Neuronal stem cell (in vitro differentiated cells): ENCODE measurements at regions not wholly inside any gene's neighbourhood (a gene's known extent, or its start where the extent isn't known, plus 50 kb on each side); places are given as distances from the start of the nearest gene placed in this dataset.

Experiments
- DNase-seq: peaks from one replicate; pipeline ENCODE4 v3.0.0-alpha.2; 2013; ENCODE audit warnings: low spot score
- H2AFZ ChIP-seq: one replicate; pipeline ENCODE4 v1.6.1; 2013; ENCODE audit warnings: mild to moderate bottlenecking, low read length, inconsistent platforms
- H2AK5ac ChIP-seq: 2 replicates; pipeline ENCODE4 v1.6.1; 2013; ENCODE audit warnings: low read depth, mild to moderate bottlenecking, inconsistent platforms, low read length, moderate library complexity, mixed read lengths
- H2BK120ac ChIP-seq: 2 replicates; pipeline ENCODE4 v1.6.1; 2013; ENCODE audit warnings: low read depth, mild to moderate bottlenecking, inconsistent platforms, low read length, moderate library complexity, mixed read lengths
- H2BK12ac ChIP-seq: one replicate; pipeline ENCODE4 v1.6.1; 2013; ENCODE audit warnings: low read length, inconsistent platforms
- H2BK15ac ChIP-seq: 2 replicates; pipeline ENCODE4 v1.6.1; 2013; ENCODE audit warnings: mild to moderate bottlenecking, low read length, inconsistent platforms, mixed read lengths
- H2BK5ac ChIP-seq: one replicate; pipeline ENCODE4 v1.6.1; 2013; ENCODE audit warnings: inconsistent platforms, mild to moderate bottlenecking, low read length, moderate library complexity
- H3K14ac ChIP-seq: one replicate; pipeline ENCODE4 v1.6.1; 2013; ENCODE audit warnings: low read length, inconsistent platforms
- H3K18ac ChIP-seq: 2 replicates; pipeline ENCODE4 v1.6.1; 2013; ENCODE audit warnings: low read length, inconsistent platforms
- H3K23ac ChIP-seq: 2 replicates; pipeline ENCODE4 v1.6.1; 2013; ENCODE audit warnings: low read depth, mild to moderate bottlenecking, mixed read lengths, low read length, inconsistent platforms; ENCODE audit not compliant: poor library complexity
- H3K27ac ChIP-seq: replicated peaks from 3 replicates; pipeline ENCODE4 v1.5.1; 2013; ENCODE audit warnings: low read length, inconsistent platforms
- H3K27me3 ChIP-seq, 3 experiments: 2 replicates each; pipeline ENCODE4 v1.6.1; 2013; ENCODE audit warnings: low read length in 3 of 3, mild to moderate bottlenecking in 2 of 3, inconsistent platforms in 1 of 3, low read depth in 1 of 3, mixed read lengths in 1 of 3, moderate library complexity in 1 of 3; ENCODE audit not compliant: control insufficient read depth in 3 of 3, insufficient read depth in 3 of 3
- H3K36me3 ChIP-seq, 2 donors: replicated peaks in 1 of 2; 2 replicates each; pipeline ENCODE4 v1.6.1; 2013; ENCODE audit warnings: low read length in 2 of 2; ENCODE audit not compliant: control insufficient read depth in 2 of 2, insufficient read depth in 2 of 2
- H3K4ac ChIP-seq: 2 replicates; pipeline ENCODE4 v1.6.1; 2013; ENCODE audit warnings: inconsistent platforms, mild to moderate bottlenecking, low read length, moderate library complexity
- H3K4me1 ChIP-seq, 2 donors: 1 replicate in 1 of 2; 2 replicates in 1 of 2; pipeline ENCODE4 v1.6.1; 2013; ENCODE audit warnings: low read length in 2 of 2, low read depth in 1 of 2; ENCODE audit not compliant: control insufficient read depth in 2 of 2, insufficient read depth in 1 of 2
- H3K4me2 ChIP-seq: one replicate; pipeline ENCODE4 v1.6.1; 2013; ENCODE audit warnings: mild to moderate bottlenecking, low read length, inconsistent platforms; ENCODE audit not compliant: insufficient read depth, poor library complexity, severe bottlenecking
- H3K4me3 ChIP-seq, 2 donors: 2 replicates each; pipeline ENCODE4 v1.5.1; 2013; ENCODE audit warnings: low read length in 2 of 2, mild to moderate bottlenecking in 2 of 2, inconsistent platforms in 1 of 2, moderate library complexity in 1 of 2
- H3K79me1 ChIP-seq: one replicate; pipeline ENCODE4 v1.6.1; 2013; ENCODE audit warnings: low read depth, mild to moderate bottlenecking, inconsistent platforms, low read length, moderate library complexity
- H3K9ac ChIP-seq: one replicate; pipeline ENCODE4 v1.6.1; 2013; ENCODE audit warnings: mild to moderate bottlenecking, low read depth, low read length, inconsistent platforms; ENCODE audit not compliant: poor library complexity
- H3K9me3 ChIP-seq, 2 donors: replicated peaks in 1 of 2; 2 replicates each; pipeline versions ENCODE3 to v1.6.1; 2013; ENCODE audit warnings: low read length in 2 of 2, mild to moderate bottlenecking in 2 of 2, inconsistent platforms in 1 of 2, low read depth in 1 of 2, mixed read lengths in 1 of 2, moderate library complexity in 1 of 2; ENCODE audit not compliant: control insufficient read depth in 2 of 2, insufficient read depth in 1 of 2
- H4K8ac ChIP-seq: one replicate; pipeline ENCODE4 v1.6.1; 2013; ENCODE audit warnings: low read depth, mild to moderate bottlenecking, inconsistent platforms, low read length, moderate library complexity
- H4K91ac ChIP-seq: one replicate; pipeline ENCODE4 v1.6.1; 2013; ENCODE audit warnings: low read length, low read depth, mild to moderate bottlenecking, inconsistent platforms; ENCODE audit not compliant: poor library complexity
- WGBS, 2 donors: extraction: QIAGEN DNeasy Blood & Tissue Kit; methylation state at CpG; one replicate each; pipeline ENCODE4 v1.1.7; 2013; ENCODE audit warnings: missing lambda C conversion rate in 2 of 2, mixed read lengths in 1 of 2; ENCODE audit not compliant: insufficient read length in 2 of 2, insufficient replicate concordance in 1 of 2; ENCODE audit errors: extremely low coverage in 2 of 2; 5-methylcytosine and 5-hydroxymethylcytosine counted together

GRCh38 chr3:135352213-135352612, 557.2 kb downstream of the EPHB1 start:
- H3K18ac ChIP-seq, result no peak overlapping the region
- H3K27ac ChIP-seq, result no peak overlapping the region
- no peak overlapping the region for H3K4ac ChIP-seq
- no peak overlapping the region for H2BK15ac ChIP-seq
- no peak for DNase-seq
- no peaks in the 10 kb centered on the region for H3K9me3 ChIP-seq
- H3K14ac ChIP-seq, result no peak overlapping the region
- WGBS, 2 donors, result no CpG with 5 or more reads among the region's 8 CpGs
- no peak overlapping the region for H4K8ac ChIP-seq
- no peak overlapping the region for H3K9ac ChIP-seq
- no peaks in the 10 kb centered on the region for H3K79me1 ChIP-seq
- no peak overlapping the region for H2AFZ ChIP-seq
- peaks cover 0 to 2% of the 10 kb centered on the region in 2 donors for H3K4me1 ChIP-seq
- no peak overlapping the region for H3K4me2 ChIP-seq
- no peaks in the 10 kb centered on the region for H3K27me3 ChIP-seq
- H3K4me3 ChIP-seq, result no peak overlapping the region
- H3K23ac ChIP-seq, result no peak overlapping the region
- no peak overlapping the region for H2BK12ac ChIP-seq
- H2AK5ac ChIP-seq, result no peak overlapping the region
- H3K36me3 ChIP-seq, result no peaks in the 10 kb centered on the region
- no peak overlapping the region for H2BK120ac ChIP-seq
- H2BK5ac ChIP-seq, result no peak overlapping the region
- H4K91ac ChIP-seq, result no peak overlapping the region

GRCh38 chr3:135362889-135363288, 567.8 kb downstream of the EPHB1 start:
- Histone ChIP-seq H3K4me3 (no peak overlapping the region), H3K23ac (no peak overlapping the region), H2BK5ac (no peak overlapping the region), H3K79me1 (no peaks in the 10 kb centered on the region), H3K9me3 (no peaks in the 10 kb centered on the region), H2BK12ac (no peak overlapping the region), H3K27ac (no peak overlapping the region), H3K18ac (no peak overlapping the region), H3K27me3 (no peaks in the 10 kb centered on the region), H4K91ac (no peak overlapping the region), H3K36me3 (no peaks in the 10 kb centered on the region), H4K8ac (no peak overlapping the region), H3K9ac (no peak overlapping the region), H3K4ac (no peak overlapping the region), H2BK120ac (no peak overlapping the region), H2BK15ac (no peak overlapping the region), H3K4me2 (no peak overlapping the region), H3K4me1 (no peaks in the 10 kb centered on the region), H3K14ac (no peak overlapping the region), H2AFZ (no peak overlapping the region), H2AK5ac (no peak overlapping the region)
- no peak for DNase-seq
- no CpG with 5 or more reads among the region's 3 CpGs for WGBS, 2 donors

DNA sequence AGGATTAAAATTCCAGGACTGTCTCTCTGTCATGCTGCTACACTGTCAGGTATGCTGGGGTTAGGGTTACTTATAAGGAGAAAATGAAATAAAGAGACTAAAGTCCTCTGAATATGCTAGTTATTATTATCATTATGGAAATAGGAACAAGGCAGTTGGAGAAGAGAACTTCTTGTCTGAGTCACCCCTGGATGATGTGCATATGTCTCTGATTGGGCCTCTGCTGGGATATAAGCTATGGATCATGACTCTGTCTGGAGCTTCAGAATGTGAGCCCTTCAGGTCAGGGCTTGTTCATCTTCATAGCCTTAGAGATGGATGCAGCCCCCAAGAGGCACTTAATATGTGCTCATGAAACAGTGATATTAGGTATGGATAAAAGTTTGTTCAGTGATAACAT, 569.6 kb downstream of the EPHB1 start:
- no peak overlapping the region for H2AK5ac ChIP-seq
- H2AFZ ChIP-seq, result no peak overlapping the region
- H3K27me3 ChIP-seq, result no peaks in the 10 kb centered on the region
- no peak overlapping the region for H2BK5ac ChIP-seq
- no peak overlapping the region for H3K18ac ChIP-seq
- H3K23ac ChIP-seq, result no peak overlapping the region
- H2BK120ac ChIP-seq, result no peak overlapping the region
- H3K79me1 ChIP-seq, result no peaks in the 10 kb centered on the region
- no peak overlapping the region for H3K27ac ChIP-seq
- no peaks in the 10 kb centered on the region for H3K4me1 ChIP-seq
- H3K9ac ChIP-seq, result no peak overlapping the region
- no peak overlapping the region for H3K14ac ChIP-seq
- H4K91ac ChIP-seq, result no peak overlapping the region
- H4K8ac ChIP-seq, result no peak overlapping the region
- no peaks in the 10 kb centered on the region for H3K36me3 ChIP-seq
- DNase-seq, result no peak
- H2BK12ac ChIP-seq, result no peak overlapping the region
- no peak overlapping the region for H3K4me2 ChIP-seq
- no peaks in the 10 kb centered on the region for H3K9me3 ChIP-seq
- no peak overlapping the region for H3K4ac ChIP-seq
- no peak overlapping the region for H3K4me3 ChIP-seq
- no peak overlapping the region for H2BK15ac ChIP-seq

- H3K36me3 ChIP-seq, result no peaks in the 10 kb centered on the region
- H3K4me2 ChIP-seq, result no peak overlapping the region
- no peak overlapping the region for H3K14ac ChIP-seq
- H3K9me3 ChIP-seq, result no peaks in the 10 kb centered on the region
- no peak overlapping the region for H4K8ac ChIP-seq
- H4K91ac ChIP-seq, result no peak overlapping the region
- H2BK120ac ChIP-seq, result no peak overlapping the region
- no peak overlapping the region for H3K27ac ChIP-seq
- H3K23ac ChIP-seq, result no peak overlapping the region
- no peak overlapping the region for H2BK5ac ChIP-seq
- H3K4me3 ChIP-seq, result no peak overlapping the region
- H2AK5ac ChIP-seq, result no peak overlapping the region
- H3K4ac ChIP-seq, result no peak overlapping the region
- no peak overlapping the region for H2BK15ac ChIP-seq
- no peak overlapping the region for H2BK12ac ChIP-seq
- DNase-seq, result no peak
- no CpG with 5 or more reads among the region's 3 CpGs for WGBS, 2 donors
- no peaks in the 10 kb centered on the region for H3K79me1 ChIP-seq
- H3K27me3 ChIP-seq, result no peaks in the 10 kb centered on the region
- no peak overlapping the region for H2AFZ ChIP-seq
- H3K4me1 ChIP-seq, result no peaks in the 10 kb centered on the region
- no peak overlapping the region for H3K18ac ChIP-seq
- H3K9ac ChIP-seq, result no peak overlapping the region
Observed at GRCh38 chr3:135366816-135367215, 571.8 kb downstream of the EPHB1 start.
